Central memory CD4-positive, alpha-beta T cell (primary cell): ENCODE measurements at regions not wholly inside any gene's neighbourhood (a gene's known extent, or its start where the extent isn't known, plus 50 kb on each side); places are given as distances from the start of the nearest gene placed in this dataset.
A peak's percentile ranks its signal among the peaks of the same experiment; 100 is the strongest.

ENCODE experiments used
- DNase-seq: peaks from one replicate; pipeline ENCODE4 v3.0.0; 2022

DNA sequence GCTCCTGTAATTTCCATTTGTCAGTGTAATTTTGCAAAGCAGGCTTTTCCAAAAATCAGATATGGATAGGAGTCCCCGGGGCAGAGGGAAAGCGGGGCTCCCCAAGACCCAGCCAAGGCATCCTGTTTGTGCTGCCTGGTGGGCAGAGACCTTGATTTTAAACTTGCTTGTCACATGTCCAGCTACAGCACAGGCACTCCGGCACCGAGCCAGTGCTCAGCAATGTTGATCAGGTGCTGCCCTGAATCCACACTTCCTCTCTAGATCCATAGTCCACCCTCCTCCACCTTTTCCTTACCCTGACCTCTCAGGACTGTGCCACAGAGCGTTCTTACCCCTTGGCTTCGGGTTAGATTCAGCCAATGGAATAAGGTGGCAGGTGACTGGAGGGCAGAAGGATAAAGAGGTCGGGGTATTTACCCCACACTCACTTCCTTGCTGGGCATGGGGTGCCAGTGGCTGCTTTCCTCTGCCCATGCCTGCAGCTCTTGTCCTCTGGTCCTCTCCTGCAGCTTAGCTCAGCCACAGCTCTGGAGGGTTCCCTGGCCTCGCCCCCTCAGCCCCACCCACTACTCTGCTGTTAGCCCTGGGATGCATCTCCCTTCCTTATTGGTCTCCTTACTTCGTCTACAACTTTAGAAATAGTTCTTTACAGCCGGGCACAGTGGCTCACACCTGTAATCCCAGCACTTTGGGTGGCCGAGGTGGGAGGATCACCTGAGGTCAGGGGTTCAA is 80.1 kb downstream of the IRF2BPL start:
- no peak for DNase-seq

DNA sequence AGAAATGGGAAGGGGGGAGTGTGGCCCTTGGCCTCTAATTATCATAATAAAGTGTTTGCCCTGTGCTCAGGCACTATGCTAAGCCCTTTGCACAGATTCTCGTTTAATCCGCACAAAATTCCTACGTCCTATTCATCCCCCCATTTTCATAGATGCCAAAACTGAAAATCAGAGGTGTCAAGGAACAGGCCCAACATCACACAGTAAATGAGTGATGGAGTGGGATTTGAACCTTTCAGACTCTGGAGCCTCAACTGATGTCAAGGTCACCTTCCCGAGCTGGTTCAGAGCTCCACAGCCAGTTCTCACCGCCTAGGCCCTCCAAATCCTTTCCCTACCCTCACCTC is 80.7 kb downstream of the IRF2BPL start:
- DNase-seq, result no peak

DNA sequence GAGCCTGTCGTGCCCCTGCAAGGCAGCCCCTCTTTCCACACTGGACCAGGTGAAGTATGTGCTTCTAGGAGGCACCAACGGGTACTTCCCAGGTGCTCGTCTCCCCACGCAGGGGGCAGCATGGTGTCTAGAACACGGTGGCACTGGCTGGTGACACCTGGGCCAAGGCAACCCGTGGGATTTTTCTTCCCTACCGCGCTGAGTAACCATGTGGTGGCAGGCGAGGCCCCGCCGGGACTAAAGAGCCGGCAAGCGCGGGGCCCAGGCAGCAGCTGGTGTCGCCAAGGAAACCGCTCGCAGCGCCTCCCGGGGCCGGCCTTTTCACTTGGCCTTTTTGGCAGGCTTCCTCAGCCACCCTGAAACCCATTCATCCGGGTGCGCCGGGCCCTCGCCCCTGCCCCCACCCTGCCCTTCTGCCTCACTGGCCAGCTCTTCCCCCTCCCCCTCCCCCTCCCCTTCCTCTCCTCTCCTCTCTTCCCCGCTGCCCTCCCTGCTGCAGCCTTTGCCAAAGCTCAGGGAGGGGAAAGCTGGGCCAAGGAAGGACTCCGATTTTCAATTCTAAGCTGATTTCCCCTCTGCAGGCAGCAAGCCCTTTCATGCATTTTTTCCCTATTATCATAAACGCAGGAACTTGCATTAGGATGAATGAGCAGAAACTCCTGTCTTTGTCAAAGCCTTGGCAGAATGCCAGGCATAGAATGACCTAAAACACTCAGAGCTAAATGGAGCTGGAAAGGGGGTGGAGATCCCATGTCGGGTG is 81.2 kb downstream of the IRF2BPL start:
- peak; percentile 68 for DNase-seq

DNA sequence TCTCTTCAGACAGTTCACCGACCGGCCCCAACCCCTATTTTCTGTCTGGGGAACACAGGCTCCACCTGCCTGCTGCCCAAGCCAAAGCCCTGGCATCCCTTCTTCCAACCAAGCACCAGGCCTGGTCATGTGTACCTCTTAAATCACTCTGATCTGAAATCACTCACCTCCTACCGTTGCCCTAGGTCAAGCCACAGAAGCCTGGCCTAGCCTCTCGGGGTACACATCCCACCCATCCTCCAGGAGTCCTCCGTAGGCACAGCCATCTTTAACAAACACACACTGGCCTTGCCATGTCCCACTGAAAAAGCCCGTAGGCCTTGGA is 81.8 kb downstream of the IRF2BPL start:
- no peak for DNase-seq

DNA sequence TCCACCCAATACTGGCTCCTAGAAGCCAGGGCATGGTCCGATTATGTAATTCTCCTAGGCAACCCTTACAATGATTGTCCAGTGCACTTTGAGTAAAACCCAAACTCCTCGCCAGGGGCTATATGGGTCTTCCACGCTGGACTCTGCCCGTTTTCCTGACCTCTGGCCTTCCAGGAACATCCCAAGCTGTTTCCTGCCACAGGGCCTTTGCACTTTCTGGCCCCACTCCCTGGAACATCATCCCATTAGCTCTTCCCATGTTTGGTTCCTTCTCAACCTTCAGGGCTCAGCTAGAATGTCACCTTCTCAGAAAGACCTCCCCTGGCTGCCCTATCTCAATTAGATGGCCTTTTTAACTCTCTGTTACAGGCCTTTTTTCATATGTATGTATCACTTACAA is 85.4 kb downstream of the IRF2BPL start:
- no peak for DNase-seq

DNA sequence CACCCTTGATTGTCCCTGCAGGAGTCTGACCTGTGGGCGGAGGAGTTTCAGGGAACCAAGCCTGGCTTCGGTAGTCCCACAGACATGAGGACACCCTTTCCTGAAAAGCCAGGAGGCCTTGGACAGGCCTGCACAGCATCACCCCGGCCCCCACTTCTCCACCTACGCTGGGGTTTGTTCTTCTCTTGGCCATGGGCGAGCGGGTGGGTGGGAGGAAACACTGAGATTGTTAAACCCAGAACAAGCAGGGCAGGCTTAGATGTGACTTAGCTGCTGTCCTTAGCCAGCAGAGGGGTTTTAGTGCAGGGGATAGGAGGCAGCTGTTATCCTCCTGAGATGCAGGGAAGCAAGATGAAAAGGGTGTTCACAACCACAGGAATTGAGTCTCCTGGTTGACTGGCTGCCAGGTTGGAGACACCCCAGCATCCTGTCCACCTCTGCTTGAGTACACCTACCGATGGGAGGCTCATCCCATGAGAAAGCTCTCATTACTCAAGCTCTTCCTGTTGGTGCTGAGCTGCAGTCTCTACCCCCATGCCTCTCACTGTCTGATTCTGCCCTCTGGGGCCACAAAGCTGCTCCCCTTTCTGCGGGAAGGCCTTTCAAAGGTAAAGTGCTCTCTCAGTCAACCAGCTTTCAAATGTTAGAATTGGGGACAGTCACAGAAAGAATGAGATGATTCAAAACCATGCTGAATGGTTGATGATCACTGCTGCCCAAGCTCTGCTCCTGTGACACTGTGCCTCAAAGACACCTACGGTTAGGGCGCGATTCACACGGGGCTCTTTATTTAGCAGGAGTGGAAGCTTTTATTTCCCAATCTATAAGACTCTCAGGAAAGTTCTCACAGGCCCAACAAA is 86.3 kb downstream of the IRF2BPL start:
- no peak for DNase-seq

DNA sequence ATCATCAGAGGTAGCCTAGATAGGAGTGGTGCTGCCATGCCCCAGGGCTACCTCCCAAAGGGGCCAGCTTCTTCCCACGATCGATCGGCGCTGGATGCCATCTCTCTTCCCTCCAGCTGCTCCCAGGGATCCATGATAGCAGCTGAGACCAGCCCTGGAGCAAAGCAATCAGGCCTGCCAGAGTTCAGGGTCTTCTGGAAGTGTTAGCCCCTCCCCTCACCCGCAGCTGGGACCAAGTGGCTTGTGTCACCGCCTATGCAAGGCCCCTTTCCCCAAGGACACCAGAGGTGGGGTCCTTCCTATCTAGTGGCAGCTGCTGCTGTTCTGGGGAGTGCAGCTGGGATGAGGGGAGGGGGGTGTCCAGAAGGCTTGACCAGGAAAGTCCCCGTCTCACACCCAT is 87.0 kb downstream of the IRF2BPL start:
- no peak for DNase-seq

DNA sequence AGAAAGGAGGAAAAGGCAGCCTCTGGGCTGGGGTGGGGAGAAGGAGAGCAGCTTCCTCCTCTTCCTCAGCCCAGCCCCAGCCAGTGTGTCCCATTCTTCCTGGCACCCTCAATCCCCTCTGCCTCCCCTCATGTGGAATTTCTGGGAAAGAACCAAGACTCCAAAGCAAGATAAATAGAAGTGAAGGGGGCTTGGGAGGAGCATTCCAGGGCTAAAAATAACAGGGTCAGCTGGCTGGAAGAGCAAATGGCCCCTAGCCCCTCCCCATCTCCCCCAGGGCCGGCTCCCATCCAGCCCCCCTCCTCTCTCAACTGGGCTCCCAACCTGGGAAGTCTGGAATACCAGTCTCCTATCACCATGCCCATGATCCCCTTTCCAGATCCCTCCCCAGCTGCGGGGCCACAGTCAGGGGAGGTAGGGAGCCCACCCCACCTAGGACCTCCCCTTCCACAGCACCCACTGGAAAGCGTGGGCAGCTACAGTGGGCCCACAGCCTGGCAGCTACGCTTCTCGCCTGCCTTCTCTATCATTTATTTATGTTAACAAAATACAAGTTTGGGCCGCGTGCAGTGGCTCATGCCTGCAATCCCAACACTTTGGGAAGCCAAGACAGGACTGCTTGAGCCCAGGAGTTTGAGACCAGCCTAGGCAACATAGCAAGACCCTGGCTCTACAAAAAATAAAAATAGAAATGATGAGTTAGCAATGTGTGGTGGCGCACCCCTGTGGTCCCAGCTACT is 88.3 kb downstream of the IRF2BPL start:
- no peak for DNase-seq

DNA sequence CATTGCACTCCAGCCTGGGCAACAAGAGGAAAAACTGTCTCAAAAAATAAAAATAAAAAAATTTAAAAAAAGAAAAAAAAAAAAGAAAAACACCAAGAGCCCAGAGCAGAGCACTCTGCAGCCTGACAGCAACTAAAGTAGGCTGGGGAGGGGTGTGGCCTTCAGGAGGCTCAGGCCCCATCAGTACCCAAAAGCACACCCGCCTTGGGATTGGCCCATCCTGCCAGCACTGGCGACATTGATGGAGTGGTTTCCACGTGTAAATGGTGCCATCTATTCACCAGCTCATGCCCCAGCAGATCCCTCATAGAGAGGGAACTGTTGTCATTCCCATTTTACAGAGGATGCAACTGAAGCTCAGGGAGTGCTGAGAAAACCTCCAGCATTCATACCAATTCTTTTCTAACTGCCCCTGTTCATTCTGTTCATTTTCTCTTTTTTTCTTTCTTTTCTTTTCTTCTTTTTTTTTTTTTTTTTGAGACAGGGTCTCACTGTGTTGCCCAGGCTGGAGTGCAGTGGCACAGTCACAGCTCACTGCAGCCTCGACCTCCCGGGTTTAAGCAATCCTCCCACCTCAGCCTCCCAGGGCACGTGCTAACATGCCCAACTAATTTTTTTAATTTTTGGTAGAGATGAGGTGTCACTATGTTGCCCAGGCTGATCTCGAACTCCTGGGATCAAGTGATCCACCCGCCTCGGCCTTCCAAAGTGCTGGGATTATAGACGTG is 89.3 kb downstream of the IRF2BPL start:
- DNase-seq, result no peak

DNA sequence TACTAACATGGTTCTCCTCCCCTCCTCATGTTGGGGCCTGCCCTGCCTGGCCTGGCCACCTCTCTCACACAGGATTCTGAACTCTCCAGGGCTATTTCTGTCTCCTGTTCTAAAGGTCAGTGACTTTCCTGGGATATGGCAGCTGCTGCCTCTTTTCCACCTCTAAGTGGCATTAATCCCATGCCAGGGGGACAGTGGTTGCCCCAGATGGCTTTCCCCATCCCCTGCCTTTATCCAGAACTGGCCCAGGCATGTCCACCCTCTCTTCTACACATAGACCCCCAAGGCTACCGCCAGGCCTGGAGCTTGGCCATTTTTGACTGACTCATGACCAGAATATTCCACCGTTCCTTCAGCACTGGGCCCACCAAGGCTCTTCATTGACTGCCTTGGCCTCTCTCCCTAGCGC is 90.4 kb downstream of the IRF2BPL start:
- no peak for DNase-seq

DNA sequence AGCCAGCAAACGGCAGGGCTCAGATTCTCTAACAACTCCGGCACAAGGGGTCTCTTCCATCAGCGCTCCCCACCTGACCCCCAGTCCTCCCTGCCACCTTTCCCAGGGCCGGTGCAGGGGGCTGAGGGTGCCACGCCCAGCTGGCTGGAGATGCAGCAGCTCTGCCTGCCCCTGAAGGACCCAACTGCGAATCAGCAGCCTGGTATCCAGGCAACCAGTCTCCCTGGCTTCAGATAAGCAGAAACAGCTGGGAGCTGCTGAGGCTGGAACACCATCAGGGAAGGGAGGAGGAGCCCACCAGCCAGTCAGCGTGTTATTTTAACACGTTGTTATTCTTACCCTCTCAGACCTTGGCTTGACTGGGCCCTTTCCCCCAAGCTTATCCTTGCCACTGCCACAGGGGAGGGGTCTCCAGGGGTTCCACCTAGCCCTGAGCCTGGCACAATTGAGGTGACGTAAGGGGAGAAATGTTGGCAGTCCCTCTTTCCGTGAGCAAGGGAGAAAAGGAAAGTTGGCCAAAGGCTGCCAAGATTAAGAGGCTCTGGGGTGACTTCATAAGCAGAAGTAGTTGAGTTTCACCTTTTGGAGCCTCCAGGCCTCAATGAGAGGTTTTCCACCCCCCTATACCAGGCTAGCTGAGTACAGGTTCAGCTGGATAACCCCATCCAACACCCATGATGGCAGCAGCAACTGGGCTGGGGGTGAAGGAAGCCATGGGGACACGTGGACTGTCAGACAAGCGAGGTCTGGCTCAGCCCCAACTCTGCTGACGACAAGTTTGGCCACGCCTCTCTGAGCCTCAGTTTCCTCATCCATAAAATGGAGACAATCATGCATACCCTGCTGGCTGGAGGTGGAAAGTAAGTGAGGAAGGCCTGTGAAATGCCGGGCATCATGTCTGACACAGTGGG is 91.1 kb downstream of the IRF2BPL start:
- no peak for DNase-seq

DNA sequence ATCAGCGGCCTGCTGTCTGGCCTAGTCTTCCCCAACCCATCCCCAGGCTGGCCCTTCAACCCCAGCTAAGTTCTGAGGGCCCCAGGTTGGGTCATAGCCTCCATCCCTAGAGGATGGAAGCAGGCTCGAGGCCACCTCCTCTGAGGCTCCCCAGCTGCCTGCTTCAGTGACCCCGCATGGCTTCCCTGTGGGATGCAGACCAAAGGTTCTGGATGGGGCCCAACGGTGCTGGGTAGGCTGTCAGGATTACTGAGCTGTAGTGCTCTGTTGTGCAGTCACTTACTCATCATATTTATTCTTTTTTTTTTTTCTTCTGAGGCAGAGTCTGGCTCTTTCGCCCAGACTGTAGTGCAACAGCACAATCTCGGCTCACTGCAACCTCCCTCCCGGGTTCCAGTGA is 92.0 kb downstream of the IRF2BPL start:
- DNase-seq, result no peak

DNA sequence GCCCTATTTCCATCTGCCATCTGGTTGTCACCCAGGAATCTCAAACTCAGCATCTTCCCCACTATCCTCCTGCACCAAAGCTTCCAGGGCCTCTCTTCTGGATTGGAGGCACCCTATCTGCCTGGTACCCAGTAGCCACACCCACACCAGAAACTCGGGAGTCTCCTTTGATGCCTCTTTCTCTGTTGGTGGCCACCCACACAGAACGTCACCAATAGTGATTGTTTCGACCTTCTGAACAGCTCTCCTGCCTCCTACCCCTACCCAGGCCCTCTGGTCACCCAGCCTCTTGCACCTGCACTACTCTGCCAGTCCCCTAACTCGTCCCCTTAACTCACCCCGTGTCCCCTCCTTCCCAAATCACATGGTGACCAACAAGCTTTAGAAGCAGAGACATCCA is 95.0 kb downstream of the IRF2BPL start:
- no peak for DNase-seq

DNA sequence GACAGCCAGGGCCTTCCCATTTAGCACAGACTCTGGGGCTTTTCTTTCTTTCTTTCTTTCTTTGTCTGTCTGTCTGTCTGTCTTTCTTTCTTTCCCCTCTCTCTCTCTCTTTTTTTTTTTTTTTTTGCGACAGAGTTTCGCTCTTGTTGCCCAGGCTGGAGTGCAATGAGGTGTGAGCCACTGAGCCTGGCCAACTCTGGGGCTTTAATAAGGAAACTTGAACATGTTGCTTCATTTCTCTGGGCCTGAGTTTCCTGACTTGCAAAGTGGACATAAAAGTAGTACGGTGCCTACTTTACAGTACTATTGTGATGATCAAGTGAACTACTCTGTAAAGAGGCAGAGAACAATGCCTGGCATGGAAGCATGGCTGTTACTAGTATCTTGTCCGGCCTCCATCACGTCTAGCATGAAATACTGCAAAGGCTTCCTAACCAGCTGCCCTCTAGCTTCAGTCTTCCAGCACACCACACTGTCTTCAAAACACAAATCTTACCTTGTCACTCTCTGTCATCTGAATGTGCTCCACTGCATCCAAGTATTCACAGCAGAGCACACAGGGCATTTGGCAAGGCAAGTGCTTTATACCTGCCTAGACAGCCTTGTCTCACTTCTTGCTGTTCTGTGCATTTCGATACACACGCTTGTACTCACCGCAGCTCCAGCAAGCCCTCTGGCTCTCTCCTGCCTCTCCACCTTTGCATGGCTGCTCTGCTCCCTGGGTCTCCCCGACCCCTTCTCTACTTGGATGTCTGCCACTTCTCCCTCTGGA is 96.7 kb downstream of the IRF2BPL start:
- no peak for DNase-seq

DNA sequence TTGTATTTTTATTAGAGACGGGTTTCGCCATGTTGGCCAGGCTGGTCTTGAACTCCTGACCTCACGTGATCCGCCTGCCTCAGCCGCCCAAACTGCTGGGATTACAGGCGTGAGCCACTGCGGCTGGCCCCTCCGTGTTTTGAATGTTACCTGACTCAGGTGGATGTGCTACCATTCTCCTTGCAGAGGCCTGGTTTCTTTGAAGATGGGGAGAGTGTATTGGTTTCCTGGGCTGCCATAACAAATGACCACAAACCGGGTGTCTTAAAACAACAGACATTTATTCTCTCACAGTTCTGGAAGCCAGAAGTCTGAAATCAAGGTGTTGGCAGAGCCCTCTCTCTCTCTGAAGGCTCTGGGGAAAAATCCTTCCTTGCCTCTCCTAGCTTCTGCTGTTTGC is 98.0 kb downstream of the IRF2BPL start:
- peak; percentile 48 for DNase-seq

DNA sequence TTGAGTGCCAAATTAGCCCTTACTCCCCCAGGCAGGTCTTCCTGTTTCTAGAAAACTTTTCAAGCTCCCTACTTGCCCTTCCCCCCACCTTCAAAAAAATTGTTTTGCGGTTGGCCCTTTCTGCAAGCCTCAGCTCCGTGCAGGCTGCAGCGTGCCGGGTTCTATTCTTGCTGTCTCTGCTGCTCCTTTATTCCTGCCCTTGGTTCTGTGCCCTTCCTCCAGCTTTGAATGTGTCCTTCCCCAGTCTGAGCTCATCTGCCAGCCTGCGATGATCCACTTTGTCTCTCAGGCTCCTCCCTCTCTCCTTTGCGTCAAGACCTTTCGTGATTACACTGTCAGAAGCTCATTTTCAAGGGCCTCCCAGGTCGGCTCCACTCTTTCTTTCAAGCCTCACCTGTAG is 98.6 kb downstream of the IRF2BPL start:
- DNase-seq, result peak; percentile 83

DNA sequence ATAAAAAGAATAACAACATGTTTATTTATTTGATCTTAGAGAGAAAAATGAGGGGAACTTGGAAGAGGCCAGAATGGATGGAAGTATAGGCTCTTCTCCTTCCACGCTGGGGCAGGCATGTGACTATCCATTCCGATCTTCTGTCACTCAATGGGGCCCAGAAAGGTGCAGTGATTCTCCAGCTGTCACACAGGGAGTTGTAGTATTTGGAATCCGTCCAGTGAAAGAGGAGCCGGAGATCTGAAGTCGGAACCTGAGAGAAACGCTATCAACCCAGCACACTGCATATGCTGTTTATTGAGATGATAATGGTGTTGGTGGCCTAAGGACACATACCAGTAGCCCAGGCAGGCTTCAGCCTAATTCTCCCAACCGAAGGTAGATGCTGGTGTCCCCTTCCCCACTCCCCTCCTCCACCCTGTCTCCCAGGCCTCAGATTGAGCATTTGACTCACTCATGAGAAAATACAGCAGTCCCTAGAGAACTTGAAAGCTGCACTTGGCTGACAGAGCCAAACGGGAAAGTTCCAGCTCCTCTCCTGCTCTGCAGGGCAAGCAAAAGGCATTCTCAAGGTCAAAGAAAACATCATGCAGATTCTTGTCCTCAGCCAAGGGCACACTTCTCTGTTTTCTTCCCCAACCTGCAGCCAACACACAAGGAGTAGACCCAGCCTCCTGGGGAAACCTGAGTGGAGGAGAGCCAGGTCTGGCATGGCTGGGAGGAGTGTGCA is 100.4 kb downstream of the IRF2BPL start:
- DNase-seq, result no peak

DNA sequence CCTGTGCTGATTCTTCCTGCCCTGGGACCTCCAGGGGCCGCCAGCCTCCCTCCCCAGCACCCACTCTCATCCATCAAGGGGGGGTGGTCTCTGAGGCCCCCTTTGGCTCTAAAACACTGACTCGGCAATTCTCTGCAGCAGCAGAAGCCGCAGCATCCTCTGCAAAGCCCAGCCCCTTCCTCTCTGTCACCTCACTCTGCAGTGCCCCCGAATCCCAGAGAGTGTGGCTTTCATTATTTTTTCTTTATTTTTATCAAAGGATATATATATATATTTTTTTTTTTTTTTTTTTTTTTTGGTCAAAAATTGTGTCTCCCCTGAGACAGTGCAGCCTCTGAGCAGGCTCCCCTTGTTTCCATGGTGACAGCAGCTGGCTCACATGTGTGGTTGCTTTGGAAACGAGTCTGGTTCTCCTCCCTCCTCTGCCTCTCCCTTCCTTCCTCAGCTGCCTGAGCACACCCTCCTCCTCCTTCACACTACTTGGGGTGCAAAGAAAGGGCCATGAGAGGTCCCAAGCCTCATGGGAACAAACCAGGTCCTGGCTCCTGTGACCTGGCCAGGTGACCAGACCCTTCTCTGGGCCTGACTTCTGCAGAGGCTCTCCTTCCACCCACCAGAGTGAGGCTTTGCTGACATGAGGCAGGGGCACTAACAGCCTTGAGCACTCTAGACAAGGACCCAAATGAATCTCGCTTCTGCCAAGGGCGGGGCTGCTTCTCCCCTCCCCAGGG is 100.5 kb downstream of the LRRC74A start:
- DNase-seq, result peak; percentile 85

DNA sequence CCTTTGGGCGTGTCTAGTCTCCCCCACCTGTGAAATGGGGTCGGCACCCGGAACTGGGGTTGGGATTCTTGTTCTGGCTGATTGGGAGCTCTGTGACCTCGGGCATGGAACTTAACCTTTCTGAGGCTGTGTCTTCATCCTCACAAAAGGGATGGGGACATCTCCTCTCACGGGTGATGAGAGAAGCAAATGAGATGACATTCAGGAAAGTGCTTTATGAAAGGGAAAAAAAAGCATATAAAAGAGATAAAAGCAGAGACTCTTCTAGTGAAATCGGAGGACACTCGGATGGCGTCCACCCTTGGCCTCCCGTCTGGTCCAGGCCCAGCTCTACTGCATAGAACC is 98.9 kb downstream of the LRRC74A start:
- DNase-seq, result no peak
